Gastroesophageal sphincter (tissue), 3 donors: ENCODE measurements at regions not wholly inside any gene's neighbourhood (a gene's known extent, or its start where the extent isn't known, plus 50 kb on each side); places are given as distances from the start of the nearest gene placed in this dataset.

Experiments
- EP300 ChIP-seq: sonication (generic); formaldehyde crosslinking; IDR thresholded peaks from one replicate; pipeline ENCODE4 v1.6.1; 2017; ENCODE audit warnings: antibody characterized with exemption, mild to moderate bottlenecking
- POLR2AphosphoS5 ChIP-seq: sonication (generic); formaldehyde crosslinking; IDR thresholded peaks from one replicate; pipeline ENCODE4 v1.6.1; 2017; ENCODE audit warnings: antibody characterized with exemption
- TF ChIP-seq, protein P1 (sequence below), 4 experiments: fragments of 200-600 bp in 2 of 4; fragments of 450-650 bp in 2 of 4; sonication (generic) in 1 of 4; IDR thresholded peaks; one replicate each; pipeline ENCODE4 v1.5.1; 2017 to 2019; ENCODE audit warnings: antibody characterized with exemption in 4 of 4, mild to moderate bottlenecking in 2 of 4, moderate library complexity in 2 of 4

DNA sequence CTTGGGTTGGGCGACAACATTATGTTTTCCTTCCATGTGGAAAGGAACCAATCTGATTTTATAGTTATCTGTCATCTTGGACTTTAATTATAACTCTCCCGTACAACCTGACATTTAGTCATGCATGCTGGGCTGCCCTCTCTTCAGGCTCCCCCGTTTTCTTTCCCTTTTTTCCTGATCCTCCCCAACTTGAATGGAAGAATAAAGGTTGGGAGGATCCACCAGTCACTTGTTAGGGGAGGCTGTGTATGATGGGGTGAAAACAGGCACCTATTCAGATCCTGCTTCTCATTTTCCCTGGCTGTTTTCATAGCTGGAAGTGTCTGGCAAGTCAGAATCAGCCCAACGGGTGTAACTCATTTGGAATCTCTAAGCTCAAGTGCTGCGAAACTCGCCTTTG, 267.2 kb upstream of the SALL1 start:
- TF ChIP-seq, protein P1, sequence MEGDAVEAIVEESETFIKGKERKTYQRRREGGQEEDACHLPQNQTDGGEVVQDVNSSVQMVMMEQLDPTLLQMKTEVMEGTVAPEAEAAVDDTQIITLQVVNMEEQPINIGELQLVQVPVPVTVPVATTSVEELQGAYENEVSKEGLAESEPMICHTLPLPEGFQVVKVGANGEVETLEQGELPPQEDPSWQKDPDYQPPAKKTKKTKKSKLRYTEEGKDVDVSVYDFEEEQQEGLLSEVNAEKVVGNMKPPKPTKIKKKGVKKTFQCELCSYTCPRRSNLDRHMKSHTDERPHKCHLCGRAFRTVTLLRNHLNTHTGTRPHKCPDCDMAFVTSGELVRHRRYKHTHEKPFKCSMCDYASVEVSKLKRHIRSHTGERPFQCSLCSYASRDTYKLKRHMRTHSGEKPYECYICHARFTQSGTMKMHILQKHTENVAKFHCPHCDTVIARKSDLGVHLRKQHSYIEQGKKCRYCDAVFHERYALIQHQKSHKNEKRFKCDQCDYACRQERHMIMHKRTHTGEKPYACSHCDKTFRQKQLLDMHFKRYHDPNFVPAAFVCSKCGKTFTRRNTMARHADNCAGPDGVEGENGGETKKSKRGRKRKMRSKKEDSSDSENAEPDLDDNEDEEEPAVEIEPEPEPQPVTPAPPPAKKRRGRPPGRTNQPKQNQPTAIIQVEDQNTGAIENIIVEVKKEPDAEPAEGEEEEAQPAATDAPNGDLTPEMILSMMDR (IDR thresholded peaks at IDR 0.05), result no peak
- TF ChIP-seq EP300 (no peak), POLR2AphosphoS5 (no peak)
